SKM-1 (cell line): ENCODE measurements at regions not wholly inside any gene's neighbourhood (a gene's known extent, or its start where the extent isn't known, plus 50 kb on each side); places are given as distances from the start of the nearest gene placed in this dataset.
"Not testable (repeated sequence)": the region's sequence is repeated elsewhere in the genome, so short reads cannot be mapped to it uniquely, and the experiment has no call there.

Experiments used
- DNase-seq: peaks from one replicate; lab custom pipeline; 2025; ENCODE audit not compliant: unreplicated experiment; lab: John Stamatoyannopoulos, UW

DNA sequence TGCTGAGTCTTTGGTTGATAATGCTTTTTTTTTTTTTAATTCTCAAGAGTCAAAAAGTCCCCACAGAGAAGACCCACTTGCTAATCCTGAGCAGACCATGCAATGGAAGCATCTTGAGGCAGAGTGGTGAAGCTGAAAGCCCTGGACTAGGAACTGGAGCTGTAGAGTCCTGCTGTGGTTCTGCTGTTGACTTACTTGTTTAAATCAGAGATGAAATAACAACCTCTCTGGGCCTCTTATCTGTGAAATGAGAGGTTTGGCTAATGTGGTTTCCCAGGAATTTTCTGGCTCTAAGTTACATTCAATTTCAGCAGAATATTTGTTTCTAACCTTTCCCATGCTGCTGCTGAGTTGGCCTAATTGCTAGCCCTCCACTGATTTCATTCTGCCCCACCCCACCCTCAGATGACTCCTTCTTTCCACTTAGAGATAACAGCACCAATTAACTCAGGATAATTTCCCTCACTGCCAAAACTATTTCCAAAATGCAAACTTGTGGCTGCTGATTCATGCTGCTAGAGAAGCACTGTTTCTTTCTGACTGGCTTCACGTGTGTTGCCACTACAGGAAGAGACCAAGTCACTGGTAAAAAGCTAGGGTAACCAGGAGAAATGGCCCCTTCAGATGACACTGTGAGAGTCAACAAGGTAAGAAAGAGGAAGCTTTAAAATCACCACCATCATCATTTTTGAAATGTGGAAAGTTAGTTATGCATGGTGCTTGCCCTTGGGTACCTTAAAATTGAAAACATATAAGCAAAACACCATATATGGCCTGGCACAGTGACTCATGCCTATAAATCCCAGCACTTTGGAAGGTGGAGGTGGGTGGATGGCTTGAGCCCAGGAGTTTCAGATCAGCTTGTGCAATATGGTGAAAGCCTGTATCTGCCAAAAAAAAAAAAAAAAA is 326.4 kb downstream of the DCHS2 start:
- DNase-seq: no peak

DNA sequence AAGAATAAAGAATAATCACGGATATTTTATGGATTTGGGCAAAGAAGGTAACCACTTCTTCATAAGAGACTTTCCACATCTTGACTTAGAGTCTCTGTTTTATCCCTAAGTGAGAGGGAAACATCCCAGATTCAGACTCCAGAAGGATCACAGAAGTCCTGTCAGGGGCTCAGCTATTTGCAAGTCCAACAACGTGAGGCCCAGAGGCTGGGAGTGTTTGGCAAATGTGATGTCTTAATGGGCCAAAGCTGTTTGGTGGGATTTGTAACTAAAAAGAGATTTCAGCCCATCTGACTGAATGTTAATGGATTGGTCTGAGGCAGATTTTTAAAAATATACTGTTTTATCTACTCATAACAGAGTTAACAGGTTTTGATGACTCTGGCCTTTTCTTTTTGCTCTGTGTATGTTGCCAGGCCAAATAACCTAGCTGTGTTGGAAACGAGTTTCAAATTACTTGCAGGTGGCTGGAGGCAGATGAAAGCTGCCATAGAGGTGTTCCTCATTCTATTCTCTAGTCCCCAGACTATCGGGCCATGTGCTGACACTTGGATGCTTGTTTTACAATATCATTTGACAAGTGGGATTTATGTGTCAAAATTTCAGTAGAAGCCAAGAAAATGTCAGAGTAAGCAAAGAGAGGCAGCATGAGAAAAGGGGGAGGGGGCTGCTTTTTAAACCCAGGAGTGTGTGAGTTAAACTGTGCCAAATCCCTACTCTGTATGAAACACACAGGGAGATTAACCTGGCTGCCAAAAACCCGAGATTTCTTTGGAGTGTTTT is 330.9 kb downstream of the DCHS2 start:
- no peak for DNase-seq

DNA sequence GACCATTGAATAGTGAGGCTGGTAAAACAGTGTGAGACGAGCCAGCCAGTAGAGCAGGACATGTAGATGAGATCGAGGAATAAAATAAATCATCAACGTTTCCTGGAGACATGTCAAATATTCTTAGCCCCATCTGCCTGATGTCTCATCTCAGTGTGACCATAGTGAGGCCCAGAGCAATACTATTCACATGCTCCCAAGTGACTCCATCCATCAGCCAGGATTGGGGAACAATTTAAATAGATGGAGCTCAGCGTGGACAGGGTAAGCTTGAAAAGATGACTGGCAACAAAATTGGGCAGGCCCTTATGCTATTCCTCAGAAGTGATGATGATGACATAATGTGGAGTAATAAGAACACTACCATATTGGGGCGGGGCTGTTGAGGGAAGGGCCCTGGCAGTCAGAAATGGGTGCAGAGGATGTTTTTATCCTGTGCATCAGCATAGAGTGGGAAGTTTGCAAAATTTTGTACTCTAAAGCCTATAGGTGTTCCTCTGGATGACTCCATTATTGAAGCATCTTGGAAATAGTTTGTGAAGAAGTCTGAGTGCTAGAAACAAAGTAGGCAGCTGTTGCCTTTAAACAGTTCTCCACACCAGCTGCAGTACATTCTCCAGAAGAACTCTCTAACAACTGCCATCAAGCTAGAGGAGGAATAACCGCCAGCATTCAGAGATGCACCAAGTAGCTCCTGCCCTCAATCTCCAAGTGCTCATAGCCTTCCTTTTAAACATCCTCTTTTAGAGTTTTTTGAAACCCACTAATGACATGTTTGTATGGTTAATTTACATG is 333.0 kb downstream of the DCHS2 start:
- no peak for DNase-seq

DNA sequence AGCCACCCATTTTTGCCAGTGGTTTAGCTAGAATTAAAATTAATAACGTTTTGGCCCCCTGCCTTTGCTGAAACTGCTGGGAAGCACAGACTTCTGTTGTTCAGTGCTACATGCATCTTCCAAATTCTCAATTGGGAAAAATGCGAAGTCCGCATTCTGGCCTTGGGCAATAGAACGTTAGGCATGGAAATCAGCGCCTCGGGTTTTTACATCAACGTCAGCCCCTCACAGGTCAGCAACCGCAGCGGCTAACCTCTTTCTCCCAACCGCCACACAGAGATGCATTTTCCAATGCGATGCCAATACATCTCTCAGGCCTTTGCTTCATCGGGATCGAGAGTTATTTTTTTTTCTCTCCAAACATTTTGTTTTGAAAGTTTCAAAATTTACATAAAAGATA is 339.1 kb downstream of the DCHS2 start:
- DNase-seq: no peak

DNA sequence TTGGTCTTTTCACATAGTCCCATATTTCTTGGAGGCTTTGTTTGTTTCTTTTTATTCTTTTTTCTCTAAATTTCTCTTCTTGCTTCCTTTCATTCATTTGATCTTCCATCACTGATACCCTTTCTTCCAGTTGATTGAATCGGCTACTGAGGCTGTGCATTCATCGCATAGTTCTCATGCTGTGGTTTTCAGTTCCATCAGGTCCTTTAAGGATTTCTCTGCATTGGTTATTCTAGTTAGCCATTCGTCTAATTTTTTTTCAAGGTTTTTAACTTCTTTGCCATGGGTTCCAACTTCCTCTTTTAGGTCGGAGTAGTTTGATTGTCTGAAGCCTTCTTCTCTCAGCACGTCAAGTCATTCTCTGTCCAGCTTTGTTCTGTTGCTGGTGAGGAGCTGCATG is 342.4 kb downstream of the DCHS2 start:
- not testable (repeated sequence) for DNase-seq

DNA sequence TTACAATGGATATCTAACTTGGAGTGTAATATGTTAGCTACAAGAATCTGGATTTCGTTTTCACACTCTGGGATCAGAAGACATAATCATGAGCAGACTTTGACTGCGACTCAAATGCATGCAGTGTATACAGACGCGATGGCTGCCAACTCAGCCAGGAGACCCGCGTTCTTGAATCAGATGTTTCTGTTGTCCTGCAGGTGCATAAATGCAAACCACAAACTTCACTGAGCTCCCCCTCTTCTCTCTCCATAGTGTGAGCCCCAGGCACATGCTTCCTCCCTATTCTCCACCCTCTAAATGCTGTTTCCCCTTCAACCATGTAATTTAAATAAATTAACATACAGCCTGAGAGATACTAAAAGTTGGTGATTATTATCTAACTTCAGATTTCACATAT is 347.9 kb downstream of the DCHS2 start:
- DNase-seq: no peak

DNA sequence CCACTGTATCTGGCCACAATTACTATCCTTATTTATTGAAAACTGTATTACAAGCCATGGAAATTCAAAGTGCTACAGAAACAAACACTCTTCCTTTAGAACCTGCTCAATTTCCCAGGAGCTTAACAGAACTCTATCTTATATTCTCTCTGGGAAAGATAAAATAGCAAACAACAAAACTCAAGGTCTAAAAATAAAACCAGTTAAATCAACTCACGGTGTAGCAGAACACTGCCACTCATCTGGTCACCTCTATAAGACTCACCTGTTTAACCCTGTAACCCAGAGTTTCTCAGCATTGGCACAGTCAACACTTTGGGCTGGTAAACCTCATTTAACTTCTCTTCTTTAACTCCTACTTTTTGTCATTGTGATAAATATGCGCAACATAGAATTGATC is 348.9 kb downstream of the DCHS2 start:
- DNase-seq: no peak

DNA sequence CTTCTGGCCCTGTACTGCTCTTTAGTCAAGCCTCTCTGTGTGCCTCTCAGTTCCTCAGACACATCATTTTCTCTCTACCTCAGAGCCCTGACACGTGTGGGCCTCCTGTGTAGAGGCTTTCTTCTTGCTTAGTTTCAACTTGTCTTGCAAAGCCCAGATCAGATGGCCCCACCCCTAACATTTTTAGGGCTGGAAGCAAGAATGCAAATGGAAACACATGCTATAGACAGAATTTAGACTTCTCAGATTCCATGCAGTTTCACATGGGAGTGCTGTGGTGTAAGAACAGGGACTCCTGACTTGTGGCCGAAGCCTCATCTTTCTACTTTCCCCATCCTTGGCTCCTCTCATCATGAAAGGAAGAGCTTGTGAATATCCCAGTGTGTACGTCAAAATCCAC is 350.7 kb downstream of the DCHS2 start:
- DNase-seq: no peak

DNA sequence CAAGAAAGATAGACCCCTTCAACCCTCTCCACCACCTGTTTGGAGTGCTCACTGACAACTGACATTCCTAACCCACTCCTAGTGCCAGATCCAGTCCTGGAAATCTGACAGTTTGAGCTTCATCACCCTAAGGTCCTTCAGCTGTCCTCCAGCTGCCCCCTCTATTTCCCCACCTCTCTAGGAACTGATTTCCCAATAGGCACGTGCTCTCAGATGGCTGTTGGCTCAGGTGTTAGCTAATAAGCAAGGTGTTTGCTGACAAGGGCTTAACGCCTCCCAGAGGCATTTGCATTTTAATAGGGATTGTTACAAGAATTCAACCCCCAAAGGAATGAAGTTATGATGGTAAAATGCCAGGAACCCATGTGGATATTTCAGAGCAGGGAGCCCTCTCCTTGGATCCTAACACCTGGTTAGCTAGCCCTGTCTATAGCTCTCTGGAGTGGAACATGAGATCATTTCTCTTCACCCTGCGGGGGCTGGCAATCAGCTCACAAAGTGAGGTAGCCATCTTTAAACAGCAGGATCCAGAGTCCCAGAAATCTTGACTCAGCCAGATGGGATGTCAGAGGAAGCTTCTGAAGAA is 348.5 kb upstream of the SFRP2 start:
- DNase-seq: no peak

DNA sequence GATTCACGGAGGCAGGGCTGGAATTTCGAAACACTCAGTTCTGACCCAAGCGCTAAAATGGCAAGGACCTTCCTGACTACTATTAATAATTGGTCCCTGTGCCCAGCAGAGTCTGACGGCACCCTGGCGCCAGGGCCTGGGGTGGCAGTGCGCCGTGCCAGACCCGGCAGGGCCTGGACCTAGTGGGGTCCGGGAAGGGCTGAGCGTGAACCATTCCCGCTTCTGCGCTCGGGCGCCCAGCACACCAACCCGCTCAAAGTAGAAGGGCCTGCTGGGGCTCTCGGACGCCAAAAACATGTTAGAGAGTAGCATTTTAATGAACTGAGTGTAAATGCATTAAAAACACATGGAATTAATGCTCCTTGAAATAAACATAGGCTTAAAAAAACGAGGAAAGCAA is 346.7 kb upstream of the SFRP2 start:
- no peak for DNase-seq

DNA sequence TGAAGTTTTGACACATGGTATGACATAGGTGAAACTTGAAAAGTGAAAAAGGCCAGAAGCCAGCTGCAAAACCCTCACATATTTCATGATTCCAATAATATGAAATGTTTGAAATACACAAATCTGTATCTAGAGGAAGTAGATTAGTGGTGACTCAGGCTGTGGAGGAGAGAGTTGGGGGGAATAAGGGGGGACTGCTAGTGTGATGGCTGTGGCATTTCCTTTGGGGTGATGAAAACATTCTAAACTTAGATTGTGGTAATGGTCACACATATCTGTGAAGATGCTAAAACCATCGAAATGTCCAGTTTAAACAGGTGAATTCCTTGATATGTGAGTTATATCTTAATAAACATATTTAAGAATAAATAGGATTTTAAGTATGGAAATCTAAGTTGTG is 343.5 kb upstream of the SFRP2 start:
- DNase-seq: no peak

DNA sequence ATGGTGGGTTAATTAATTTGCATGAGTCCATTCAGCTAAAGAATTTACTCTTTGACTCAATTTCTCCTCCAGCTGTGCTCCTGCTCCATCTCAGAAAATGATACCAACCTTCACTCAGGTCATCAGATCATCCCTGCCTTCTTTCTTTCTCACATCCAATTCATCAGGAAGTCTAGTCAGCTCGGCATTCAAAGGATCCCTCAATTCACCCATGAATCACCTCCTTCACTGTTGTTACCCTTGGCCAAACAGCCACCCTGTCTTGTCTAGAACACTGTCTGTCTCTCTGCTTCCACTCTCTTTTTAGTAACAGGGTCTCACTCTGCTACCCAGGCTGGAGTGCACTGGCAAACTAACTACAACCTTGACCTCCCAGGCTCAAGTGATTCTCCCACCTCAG is 337.4 kb upstream of the SFRP2 start:
- no peak for DNase-seq

DNA sequence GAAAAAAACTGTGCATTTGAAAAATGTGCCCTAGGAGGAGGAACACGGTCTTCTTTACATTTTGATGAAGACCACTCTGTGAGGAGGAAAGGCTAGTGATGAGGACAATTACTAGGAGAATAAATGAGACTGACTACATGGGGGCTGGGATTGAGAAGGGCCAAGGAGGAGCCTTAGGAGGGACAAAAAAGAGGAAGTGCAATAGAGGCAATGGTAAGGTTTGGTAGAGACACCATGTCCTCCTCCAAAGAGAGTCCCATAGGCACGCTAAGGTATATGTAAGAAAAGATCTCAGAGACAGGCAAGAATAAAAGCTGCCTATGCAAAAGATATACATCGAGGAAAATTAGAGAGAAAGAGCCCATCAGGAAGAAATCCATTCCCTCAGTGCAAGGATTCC is 336.5 kb upstream of the SFRP2 start:
- DNase-seq: no peak

DNA sequence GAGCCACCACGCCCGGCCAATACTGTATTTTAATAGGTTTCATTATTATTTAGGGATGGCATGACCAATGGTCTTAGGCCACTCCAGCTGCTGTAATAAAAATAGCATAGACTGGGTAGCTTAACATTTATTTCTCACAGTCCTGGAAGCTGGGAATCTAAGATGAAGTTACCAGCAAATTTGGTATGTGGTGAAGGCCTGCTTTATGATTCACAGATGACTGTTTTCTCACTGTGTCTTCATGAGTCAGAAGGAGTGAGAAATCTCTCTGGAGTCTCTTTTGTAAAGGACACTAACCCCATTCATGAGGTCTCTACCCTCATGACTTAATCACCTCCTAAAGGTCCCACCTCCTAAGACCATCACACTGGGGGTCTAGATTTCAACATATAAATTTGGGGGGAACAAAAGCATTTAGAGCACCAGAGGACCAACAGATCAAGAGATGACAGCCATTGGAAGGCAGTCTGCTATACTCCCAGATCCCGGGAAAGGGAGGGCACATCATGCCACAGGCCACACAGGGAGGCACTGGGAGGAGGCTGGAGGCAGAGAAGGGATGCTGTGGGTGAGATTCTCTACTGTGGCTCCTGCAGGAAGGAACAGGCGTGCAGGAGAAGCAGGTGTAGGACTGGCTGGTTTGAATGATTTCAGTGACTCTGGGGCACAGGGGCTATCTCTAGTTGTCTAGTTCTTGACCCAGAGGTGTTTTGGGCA is 335.8 kb upstream of the SFRP2 start:
- DNase-seq: no peak

DNA sequence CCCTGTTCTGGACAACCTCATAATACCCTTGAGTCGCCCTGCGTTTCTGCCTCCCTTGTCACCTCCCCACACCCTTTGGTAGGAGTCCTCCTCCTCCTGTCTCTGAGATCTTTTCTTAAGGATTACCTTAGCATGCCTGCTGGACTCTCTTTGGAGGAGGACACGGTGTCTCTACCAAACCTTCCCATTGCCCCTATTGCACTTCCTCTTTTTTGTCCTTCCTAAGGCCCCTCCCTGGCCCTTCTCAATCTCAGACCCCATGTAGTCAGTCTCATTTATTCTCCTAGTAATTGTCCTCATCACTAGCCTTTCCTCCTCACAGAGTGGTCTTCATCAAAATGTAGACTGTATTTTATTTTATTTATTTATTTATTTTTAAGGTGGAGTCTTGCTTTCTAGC is 335.0 kb upstream of the SFRP2 start:
- no peak for DNase-seq

DNA sequence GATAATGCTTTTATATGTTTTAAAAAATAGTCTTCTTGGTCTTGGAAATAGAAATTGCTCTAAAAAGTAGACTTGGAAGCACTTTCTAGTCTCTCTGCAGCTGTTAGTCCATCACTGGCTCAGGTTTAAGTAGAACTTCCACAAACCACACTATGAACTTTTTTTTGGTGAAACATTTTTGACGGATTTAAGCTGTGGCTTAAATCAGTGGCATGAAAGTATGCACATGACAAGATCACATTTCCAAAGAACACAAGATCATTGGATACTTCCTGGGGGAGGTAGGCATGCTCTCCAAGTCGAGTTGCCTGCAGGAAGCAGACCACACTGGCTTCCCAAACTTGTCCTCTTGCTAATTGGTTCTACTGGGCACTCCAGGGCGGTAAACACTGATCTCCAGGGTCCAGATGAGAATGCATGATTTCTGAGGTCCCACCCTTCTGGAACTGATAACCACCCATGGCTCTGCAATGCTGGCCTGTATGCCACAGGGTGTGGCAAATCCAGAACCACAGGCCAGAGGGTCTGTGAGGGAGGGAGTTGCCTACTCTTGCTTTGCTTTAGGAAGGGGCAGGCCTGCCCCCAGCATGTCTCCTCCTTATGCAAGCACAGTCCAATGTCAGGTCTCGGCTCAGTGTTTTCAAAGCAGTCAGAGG is 331.9 kb upstream of the SFRP2 start:
- no peak for DNase-seq

DNA sequence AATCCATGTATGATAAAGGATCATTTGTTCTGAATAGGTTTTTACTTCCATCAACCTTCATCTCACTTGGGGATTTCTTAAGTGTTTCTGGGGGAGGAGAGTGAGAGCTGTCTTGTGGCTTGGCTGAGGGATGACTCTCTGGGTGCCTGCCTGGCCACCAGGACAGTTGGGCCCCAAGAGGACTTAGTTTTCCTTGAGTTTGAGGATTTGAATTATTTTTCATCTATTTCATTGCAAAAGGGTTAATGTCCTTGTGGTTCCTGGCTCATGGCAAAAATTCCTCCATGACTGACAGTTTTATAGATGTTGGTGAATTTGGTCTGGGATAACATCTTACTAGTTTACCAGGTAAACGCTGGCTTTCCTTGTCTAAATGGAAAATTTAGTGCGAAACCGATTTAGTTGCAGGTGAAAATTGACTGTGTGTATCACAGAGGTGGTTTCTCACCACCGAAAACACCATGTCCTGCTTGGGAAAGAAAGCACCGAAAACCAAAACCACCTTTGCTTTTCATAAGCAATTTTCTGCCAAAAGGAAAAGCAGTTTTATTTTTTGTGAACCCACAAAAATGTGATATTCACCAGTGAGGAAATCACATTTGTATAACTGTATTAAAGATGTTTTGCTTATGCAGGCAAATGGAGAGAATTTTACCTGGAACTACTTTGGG is 331.3 kb upstream of the SFRP2 start:
- DNase-seq: no peak

DNA sequence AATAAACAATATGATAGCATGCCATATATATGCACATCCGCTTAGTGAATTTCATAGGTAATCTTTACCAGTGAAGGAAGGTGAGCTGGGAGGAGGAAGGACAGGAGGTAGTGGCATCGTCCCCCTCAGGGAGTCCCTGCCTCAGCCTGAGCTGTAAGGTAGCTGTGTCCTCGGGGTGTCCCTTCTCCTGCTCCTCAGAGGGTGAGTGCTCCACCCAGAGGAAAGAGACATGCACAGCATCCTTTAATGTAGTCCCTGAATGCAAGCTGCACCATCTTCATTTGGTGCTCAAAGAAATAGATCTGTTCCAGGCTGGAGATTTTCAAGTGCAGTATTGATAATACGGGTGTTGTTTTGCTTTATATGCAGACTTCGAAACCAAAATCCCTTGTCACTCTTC is 330.4 kb upstream of the SFRP2 start:
- DNase-seq: no peak

DNA sequence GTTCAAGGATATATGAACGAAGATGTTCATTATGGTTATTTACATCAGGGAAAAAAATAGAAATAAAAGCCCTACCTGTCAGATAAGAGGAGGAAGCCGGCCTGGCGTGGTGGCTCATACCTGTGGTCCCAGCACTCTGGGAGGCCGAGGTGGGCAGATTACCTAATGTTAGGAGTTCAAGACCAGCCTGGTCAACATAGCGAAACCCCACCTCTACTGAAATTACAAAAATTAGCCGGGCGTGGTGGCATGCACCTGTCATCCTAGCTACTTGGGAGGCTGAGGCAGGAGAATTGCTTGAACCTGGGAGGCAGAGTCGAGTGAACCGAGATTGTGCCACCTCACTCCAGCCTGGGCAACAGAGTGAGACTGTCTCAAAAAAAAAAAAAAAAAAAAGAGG is 328.8 kb upstream of the SFRP2 start:
- not testable (repeated sequence) for DNase-seq

DNA sequence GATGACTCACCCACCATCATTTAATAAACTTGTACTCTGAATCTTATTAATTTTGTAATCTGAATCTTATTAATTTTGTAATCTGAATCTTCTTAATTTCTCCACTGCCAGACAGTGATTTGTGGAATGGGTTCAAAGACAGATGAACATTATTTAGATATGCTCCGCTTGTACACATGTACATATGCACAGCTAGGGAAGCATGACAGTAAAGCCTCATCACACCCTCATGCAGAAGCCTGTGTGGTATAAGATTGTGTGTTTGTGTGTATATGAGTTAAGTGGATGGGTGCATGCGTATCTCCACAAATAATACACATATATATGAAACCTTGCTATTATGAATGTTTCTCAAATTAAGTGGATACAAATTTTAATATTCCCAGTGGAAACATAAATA is 318.5 kb upstream of the SFRP2 start:
- no peak for DNase-seq
